ELF-1 (cell line): ENCODE measurements at regions not wholly inside any gene's neighbourhood (a gene's known extent, or its start where the extent isn't known, plus 50 kb on each side); places are given as distances from the start of the nearest gene placed in this dataset.
"Not testable (repeated sequence)": the region's sequence is repeated elsewhere in the genome, so short reads cannot be mapped to it uniquely, and the experiment has no call there.

Source experiments
- DNase-seq: peaks from one replicate; pipeline ENCODE4 v3.0.0-alpha.2; 2016; ENCODE audit warnings: low read depth, low spot score

DNA sequence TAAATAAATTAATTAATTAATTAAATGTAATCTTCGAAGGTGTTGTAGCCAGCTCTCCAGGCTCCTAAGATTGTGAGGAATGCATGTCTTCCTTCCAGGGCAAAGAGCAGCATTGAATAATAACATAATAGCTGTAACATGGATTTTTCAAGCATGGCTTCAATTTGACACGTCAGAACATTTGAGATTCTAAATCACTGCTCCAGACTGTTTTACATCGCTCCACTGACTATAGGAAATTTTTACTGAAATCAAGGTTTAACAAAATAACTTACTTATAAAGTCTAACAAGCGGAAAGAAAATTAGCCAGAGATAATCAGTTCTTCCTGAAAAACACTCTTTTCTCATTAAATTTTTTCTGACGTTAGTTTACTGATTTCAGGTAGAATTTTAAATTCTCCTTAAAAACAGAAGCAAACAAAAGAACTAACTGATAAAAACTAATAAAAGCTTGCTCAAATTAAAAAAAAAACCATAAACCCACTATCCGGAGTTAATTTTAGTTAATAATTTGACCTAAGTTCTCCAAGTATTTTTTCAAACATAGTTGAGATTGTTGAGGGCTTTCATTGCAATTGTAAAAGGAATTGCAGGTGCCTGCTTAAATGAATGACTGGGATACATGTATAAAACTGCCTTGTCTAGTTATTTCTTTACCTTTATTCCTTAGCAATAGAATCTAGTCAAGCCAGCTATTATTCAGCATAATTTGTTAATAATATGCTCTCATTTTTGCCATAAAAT is 51.2 kb upstream of the SGCE start:
- DNase-seq: no peak

DNA sequence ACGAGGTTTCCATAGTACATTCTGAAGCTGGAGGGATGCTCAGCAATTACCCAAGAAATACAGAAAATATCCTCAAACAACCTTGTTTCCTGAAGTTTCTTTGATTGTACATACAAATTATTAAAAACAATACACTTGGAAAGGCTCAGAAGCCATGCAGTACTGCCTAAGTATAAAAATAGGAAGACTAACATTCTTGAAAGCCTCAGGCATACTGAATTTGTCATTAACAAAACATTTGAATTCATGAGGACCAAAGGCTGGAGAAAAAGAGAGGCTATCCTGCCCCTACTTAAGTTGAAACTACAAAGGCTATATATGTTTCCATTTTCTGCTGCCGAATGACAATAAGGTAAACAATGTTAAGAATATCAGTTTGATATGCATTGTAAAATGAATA is 54.3 kb upstream of the SGCE start:
- no peak for DNase-seq

DNA sequence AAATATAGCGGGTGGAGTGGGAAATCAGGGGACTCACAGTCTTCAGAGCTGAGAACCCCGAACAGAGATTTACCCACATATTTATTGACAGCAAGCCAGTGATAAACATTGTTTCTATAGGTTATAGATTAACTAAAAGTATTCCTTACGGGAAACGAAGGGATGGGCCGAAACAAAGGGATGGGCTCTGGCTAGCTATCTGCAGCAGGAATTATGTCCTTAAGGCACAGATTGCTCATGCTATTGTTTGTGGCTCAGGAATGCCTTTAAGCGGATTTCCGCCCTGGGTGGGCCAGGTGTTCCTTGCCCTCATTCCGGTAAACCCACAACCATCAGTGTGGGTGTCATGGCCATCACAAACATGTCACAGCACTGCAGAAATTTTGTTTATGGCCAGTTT is 66.4 kb upstream of the SGCE start:
- DNase-seq: not testable (repeated sequence)

DNA sequence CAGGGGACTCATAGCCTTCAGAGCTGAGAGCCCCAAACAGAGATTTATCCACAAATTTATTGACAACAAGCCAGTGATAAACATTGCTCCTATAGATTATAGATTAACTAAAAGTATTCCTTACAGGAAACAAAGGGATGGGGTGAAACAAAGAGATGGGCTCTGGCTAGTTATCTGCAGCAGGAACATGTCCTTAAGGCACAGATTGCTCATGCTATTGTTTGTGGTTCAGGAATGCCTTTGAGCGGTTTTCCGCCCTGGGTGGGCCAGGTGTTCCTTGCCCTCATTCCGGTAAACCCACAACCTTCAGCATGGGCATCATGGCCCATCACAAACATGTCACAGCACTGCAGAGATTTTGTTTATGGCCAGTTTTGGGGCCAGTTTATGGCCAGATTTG is 73.0 kb upstream of the SGCE start:
- DNase-seq: not testable (repeated sequence)

DNA sequence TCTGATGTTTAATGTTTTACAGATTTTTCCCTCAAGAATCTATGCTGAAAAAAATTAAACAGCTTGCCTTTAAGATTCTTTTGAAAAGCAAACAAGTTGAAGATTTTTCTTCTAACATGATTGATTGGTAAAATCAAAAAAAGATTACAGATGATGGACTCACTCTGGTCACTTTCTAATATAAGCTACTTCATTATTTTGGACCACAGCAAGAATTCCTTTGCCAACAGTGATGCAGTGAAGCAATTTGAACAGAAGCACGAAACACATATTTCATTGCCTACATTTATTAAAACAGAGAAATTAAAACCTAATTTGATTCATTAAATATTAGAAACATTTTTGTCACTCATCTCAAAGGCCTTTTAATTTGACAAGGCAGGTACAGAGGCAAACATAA is 82.1 kb upstream of the SGCE start:
- no peak for DNase-seq

DNA sequence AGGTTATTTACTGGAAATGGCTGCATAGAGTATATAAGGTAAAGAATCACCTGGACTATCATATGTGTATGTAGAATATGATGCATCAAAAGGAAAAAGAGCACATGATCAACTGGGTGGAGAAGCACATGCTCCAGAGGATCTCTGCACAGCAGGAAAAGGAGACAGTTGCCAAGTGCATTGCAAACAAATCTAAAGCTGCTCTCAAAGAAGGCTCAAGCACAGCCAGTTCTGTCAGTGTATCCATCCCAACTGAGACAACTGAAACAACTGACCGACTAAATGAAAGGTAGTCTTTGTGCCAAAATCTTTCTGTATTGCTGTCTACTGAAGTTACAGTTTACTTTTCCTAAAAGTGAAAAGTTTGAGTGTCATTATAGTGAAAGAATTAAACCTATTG is 83.2 kb upstream of the SGCE start:
- DNase-seq: no peak

DNA sequence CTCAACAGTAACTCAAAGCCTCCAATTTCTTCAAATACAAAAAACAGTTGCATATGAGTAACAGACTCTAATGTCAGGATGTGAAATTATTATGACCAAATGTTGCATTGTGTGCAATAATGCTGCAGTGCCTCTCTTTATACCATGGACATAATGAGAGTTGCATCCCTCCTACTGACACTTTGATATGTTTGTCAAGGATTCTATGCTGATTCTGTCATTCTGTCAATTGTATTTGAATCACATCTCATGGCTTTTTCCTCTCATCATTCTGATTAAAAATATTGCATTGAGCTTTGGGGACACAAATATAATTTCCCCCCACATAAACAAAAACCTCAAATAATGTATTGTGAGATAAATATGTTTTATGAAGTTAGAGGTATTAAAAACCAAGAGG is 84.6 kb upstream of the SGCE start:
- no peak for DNase-seq

DNA sequence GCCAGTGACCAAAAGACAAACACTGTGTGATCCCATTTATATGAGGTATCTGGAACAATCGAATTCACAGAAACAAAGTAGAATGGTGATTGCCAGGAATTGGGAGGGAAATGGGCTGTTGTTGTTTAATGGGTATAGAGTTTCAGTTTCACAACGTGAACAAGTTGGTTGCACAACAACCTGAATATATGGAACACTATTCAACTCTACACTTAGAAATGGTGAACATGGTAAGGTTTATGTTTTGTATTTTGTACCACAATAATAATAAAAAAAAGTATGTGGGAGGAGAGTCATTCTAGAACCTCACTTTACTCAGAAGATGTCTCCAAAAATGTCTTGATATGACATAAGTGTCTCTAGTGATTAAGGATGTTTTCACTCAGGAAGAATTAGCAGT is 85.2 kb upstream of the SGCE start:
- no peak for DNase-seq

GRCh38 chr7:94748376-94748775 is 92.4 kb upstream of the SGCE start:
- no peak for DNase-seq

- no peak for DNase-seq
Observed at GRCh38 chr7:94760446-94761100, 104.6 kb upstream of the SGCE start.

- DNase-seq: no peak
Observed at GRCh38 chr7:94761451-94761850, 105.5 kb upstream of the SGCE start.

- no peak for DNase-seq
Observed at GRCh38 chr7:94763268-94763667, 107.3 kb upstream of the SGCE start.

GRCh38 chr7:94769724-94770123 is 113.8 kb upstream of the SGCE start:
- no peak for DNase-seq

DNA sequence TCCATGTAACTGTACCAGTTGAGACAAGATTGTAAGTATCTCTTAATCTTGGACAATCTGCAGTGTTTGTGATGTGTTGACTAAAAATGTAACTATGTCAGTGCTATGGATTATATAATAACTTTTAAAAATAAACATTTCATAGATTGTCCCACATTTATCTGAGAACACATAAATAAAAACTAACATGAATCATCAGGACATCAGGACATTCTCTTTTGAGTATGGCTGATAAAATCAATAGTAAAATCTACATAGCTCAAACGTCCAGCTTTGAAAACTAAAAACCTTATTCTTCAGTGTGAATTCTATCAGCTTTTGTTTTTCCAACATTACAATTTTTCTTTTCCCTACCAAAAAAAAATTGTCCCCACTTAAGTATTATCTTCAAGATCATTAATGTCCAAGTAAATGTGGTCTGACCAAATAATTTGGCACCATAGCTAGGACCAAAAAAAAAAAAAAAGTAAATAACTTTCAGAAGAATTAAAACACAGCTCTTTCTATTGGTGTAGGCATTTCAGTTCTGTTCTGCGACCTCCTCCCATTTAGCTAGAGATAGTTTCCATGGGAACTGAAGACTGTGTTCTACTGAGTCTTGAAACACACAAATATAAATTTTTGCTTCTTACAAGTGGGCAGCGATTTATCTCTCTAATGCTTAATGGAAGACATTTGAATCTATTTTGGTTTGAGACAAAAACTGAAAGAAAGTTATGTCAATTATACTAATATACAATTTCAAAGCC is 123.0 kb upstream of the SGCE start:
- DNase-seq: no peak

DNA sequence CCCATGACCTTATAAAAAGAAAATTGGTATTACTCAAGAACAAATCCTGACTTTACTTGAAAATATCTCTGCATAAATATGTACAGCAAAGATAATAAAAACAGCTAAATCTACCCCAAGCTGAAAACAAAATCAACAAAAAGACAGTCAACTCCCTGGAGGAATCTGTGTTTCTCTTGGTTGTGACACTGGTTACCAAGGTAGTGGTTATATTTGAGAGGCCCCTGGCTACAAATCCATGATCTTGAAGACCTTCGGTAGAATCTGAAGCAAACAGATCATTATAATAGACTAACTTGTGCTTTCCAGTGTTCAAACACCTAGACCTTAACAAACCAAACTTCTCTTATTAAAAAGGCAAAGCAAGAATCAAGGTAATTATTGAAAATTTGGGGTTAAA is 123.9 kb upstream of the SGCE start:
- no peak for DNase-seq

DNA sequence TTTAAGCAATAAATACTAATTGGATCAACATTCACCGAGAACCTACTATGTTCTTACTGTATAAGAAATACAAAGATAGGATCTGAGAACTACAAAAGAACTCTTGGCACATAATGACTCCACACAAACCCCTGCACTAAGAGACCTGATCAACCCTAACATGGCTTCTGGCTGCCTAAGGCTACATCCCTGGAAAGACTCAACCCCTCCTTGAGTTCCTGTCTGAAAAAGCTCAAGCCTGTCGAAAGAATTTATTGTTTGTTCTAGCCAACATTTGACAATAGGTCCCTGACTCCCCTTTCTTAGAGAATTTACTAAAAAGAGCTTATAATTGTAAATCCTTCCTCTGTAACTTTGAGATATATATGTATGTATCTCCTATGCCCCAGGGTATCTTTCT is 125.3 kb upstream of the SGCE start:
- peak; percentile 47 for DNase-seq

DNA sequence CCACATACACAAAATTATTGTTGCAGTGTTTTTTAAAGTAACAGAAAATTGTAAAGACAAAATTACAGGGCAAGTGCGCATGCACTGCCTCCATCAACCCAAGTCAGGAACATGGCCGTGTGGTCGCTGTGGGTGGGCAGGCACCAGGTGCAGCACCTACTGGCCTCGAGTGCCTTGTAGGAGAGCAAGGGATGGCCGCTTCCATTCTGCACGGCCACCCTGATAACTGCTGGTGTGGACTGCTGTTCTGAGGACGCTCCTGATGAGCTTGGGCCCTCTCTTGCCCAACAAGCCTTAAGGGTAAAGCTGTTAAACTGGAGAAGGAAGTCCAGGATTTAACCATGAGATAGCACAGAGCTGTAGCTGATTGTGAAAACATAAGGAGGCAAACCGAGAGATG is 124.6 kb upstream of the PPP1R9A start:
- DNase-seq: no peak

DNA sequence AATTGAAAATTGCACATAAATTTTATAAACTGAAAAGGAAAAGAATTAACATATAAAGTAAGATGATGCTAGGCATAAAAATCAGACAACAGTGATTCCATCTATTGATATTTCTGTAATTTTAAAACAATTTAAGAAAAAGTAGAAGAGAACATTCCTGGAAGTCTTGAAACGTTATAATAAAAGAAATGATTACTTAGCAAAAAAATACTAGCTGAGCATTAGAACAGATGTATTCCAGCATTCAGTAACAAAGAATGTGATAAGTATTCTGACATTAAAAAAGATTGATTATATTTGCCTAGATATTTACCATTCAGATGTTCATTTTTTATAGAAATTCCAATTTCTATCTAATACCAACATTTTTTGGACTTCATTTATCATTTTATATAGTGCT is 120.1 kb upstream of the PPP1R9A start:
- no peak for DNase-seq

DNA sequence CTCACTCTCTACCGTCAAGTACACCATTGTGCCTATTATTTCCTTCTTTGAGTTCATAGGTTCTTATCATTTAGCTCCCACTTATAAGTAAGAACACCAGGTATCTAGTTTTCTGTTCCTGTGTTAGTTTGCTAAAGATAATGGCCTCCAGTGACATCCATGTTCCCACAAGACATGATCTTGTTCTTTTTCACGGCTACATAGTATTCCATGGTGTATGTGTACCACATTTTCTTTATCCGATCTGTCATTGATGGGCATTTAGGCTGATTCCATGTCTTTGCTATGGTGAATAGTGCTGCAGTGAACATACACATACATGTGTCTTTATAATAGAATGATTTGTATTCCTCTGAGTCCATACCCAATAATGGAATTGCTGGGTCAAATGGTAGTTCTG is 119.0 kb upstream of the PPP1R9A start:
- DNase-seq: not testable (repeated sequence)

GRCh38 chr7:94792241-94792640 is 115.2 kb upstream of the PPP1R9A start:
- DNase-seq: no peak

DNA sequence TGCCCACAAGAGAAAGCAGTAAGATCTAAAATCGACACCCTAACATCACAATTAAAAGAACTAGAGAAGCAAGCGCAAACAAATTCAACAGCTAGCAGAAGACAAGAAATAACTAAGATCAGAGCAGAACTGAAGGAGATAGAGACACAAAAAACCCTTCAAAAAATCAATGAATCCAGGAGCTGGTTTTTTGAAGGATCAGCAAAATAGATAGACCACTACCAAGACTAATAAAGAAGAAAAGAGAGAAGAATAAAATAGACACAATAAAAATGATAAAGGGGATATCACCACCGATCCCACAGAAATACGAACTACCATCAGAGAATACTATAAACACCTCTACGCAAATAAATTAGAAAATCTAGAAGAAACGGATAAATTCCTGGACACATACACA is 110.0 kb upstream of the PPP1R9A start:
- not testable (repeated sequence) for DNase-seq

DNA sequence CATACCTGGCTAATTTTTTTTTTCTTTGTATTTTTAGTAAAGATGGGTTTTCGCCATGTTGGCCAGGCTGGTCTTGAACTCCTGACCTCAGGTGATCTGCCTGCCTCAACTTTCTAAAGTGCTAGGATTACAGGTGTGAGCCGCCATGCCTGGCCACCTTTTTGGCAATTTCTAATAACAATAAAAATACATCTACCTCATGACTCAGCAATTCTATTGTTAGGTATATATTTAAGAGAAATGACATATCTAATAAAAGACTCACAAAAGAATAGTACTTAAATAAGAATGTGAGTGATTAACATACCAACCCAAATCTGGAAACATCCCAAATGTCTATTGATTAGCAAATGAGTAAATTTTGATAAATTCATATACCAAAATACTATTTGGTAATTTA is 103.6 kb upstream of the PPP1R9A start:
- no peak for DNase-seq

DNA sequence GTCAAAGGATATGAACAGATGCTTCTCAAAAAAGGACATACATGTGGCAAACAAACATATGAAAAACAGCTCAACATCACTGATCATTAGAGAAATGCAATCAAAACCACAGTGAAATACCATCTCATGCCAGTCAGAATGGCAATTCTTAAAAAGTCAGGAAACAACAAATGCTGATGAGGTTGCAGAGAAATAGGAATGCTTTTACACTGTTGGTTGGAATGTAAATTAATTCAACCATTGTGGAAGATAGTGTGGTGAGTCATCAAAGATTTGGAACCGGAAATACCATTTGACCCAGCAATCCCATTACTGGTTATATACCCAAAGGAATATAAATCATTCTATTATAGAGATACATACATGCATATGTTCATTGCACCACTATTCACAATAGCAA is 98.7 kb upstream of the PPP1R9A start:
- not testable (repeated sequence) for DNase-seq
